ENCODE measurements at regions not wholly inside any gene's neighbourhood (a gene's known extent, or its start where the extent isn't known, plus 50 kb on each side); places are given as distances from the start of the nearest gene placed in this dataset.

DNA sequence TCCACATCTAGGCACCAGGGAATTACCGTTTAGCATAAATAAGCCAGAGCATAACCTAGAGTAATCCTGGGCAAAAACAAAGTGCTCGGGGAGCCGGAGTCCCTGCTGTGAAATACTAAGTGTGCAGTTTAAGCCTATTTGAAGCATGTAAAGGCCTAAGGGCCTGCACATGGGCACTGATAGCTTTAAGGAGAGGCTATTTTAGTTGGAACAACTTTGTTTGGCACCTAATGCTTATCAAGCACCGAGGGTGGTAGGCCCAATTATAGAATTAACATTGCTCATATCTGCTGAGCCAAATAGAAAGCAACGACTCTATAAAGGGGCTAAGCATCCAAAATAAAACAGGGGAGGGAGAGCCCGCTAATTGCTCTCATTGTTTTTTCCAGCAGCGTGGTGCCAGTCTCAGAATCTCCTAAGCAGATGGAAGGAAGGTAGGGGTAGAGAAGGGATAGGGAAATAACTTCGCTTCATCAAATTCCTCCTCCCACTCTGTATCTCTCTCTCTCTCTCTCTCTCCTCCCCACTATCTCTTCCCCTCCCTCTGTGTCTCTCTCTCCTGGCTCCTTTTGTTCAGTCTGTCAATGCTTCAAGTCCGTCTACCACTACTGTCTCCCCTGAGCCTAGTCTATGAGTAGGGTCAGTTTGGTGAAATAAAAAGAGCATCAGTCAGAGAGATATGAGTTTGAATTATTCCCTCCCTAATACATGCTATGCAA, 292.8 kb downstream of the NXPE2 start:
- in situ Hi-C loops (cut with MboI) = no loop called here
- intact Hi-C loops (cut with micrococcal nuclease; ENCODE audit: unreplicated experiment) = no loop called here
- SMC1A ChIA-PET (ENCODE audit: uncharacterized antibody, unreplicated experiment) = no interaction called here

More for the DNA sequence above, 292.8 kb downstream of the NXPE2 start:
- RAD21 ChIA-PET (ENCODE audit: unreplicated experiment) = no interaction called here
- Histone ChIP-seq H3K27ac (ENCODE audit: control insufficient read depth, insufficient read depth) (no peak overlapping the region), H3K79me2 (ENCODE audit: control insufficient read depth, insufficient read depth, low read length) (no peaks in the 10 kb centered on the region), H3K9me3 (replicated peaks; ENCODE audit: control insufficient read depth, insufficient read depth, low read length) (no peaks in the 10 kb centered on the region), H3K4me1 (ENCODE audit: control insufficient read depth, insufficient read depth, low read length) (no peaks in the 10 kb centered on the region), H3K9ac (ENCODE audit: control insufficient read depth, insufficient read depth, low read length) (no peak overlapping the region), H2AFZ (ENCODE audit: control insufficient read depth, low read depth, low read length) (no peak overlapping the region), H3K27me3 (replicated peaks in 1 of 2; ENCODE audit: control insufficient read depth in 2 of 2, insufficient read depth in 2 of 2, low read length in 1 of 2) (no peaks in the 10 kb centered on the region), H4K20me1 (ENCODE audit: control insufficient read depth, insufficient read depth) (no peaks in the 10 kb centered on the region), H3K4me2 (ENCODE audit: control insufficient read depth, insufficient read depth) (no peak overlapping the region), H3K36me3 (ENCODE audit: control insufficient read depth in 2 of 2, insufficient read depth in 2 of 2, low read length in 1 of 2) (no peaks in the 10 kb centered on the region), H3K4me3 (no peak overlapping the region)
- FAIRE-seq (no peak), DNase-seq (ENCODE audit: low read depth, low spot score) (no peak), ATAC-seq (no peak)
- no peak for TF ChIP-seq ESRRA (IDR thresholded peaks at IDR 0.05; ENCODE audit: low read length)
- TF ChIP-seq RAD21 (IDR thresholded peaks at IDR 0.05; ENCODE audit: insufficient read depth, low read depth, low read length) = no peak
- TF ChIP-seq CEBPB (IDR thresholded peaks at IDR 0.05; ENCODE audit: borderline replicate concordance in 1 of 2, low read depth in 2 of 2, low read length in 2 of 2) = no peak
- no peak for TF ChIP-seq BMI1 (IDR thresholded peaks at IDR 0.05; ENCODE audit: borderline replicate concordance)
- TF ChIP-seq CBX3 (IDR thresholded peaks at IDR 0.05; ENCODE audit: borderline replicate concordance, low read depth) = no peak
- TF ChIP-seq, protein P1, sequence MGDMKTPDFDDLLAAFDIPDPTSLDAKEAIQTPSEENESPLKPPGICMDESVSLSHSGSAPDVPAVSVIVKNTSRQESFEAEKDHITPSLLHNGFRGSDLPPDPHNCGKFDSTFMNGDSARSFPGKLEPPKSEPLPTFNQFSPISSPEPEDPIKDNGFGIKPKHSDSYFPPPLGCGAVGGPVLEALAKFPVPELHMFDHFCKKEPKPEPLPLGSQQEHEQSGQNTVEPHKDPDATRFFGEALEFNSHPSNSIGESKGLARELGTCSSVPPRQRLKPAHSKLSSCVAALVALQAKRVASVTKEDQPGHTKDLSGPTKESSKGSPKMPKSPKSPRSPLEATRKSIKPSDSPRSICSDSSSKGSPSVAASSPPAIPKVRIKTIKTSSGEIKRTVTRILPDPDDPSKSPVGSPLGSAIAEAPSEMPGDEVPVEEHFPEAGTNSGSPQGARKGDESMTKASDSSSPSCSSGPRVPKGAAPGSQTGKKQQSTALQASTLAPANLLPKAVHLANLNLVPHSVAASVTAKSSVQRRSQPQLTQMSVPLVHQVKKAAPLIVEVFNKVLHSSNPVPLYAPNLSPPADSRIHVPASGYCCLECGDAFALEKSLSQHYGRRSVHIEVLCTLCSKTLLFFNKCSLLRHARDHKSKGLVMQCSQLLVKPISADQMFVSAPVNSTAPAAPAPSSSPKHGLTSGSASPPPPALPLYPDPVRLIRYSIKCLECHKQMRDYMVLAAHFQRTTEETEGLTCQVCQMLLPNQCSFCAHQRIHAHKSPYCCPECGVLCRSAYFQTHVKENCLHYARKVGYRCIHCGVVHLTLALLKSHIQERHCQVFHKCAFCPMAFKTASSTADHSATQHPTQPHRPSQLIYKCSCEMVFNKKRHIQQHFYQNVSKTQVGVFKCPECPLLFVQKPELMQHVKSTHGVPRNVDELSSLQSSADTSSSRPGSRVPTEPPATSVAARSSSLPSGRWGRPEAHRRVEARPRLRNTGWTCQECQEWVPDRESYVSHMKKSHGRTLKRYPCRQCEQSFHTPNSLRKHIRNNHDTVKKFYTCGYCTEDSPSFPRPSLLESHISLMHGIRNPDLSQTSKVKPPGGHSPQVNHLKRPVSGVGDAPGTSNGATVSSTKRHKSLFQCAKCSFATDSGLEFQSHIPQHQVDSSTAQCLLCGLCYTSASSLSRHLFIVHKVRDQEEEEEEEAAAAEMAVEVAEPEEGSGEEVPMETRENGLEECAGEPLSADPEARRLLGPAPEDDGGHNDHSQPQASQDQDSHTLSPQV (IDR thresholded peaks at IDR 0.05) = no peak
- TF ChIP-seq, protein P2, sequence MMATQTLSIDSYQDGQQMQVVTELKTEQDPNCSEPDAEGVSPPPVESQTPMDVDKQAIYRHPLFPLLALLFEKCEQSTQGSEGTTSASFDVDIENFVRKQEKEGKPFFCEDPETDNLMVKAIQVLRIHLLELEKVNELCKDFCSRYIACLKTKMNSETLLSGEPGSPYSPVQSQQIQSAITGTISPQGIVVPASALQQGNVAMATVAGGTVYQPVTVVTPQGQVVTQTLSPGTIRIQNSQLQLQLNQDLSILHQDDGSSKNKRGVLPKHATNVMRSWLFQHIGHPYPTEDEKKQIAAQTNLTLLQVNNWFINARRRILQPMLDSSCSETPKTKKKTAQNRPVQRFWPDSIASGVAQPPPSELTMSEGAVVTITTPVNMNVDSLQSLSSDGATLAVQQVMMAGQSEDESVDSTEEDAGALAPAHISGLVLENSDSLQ (IDR thresholded peaks at IDR 0.05) = no peak
- CTCF ChIA-PET = no interaction called here
- POLR2A ChIA-PET = no interaction called here
- WGBS (ENCODE audit: insufficient coverage, insufficient replicate concordance, low lambda C conversion rate, missing lambda C conversion rate) = 22% methylated on average over 9 of the region's 9 CpGs
- BruUV-seq (replicated peaks) = no TSS peak

All from GM12878 (cell line).